OCI-LY3 (cell line): ENCODE measurements at regions not wholly inside any gene's neighbourhood (a gene's known extent, or its start where the extent isn't known, plus 50 kb on each side); places are given as distances from the start of the nearest gene placed in this dataset.

Experiments used
- CTCF ChIP-seq: fragments of 200-600, 300-600 bp; sonication (generic); IDR thresholded peaks from 2 replicates; pipeline ENCODE4 v1.5.1; 2014; ENCODE audit warnings: antibody characterized with exemption, low read length, low read depth
- EZH2phosphoT487 ChIP-seq: fragments of 200-600 bp; shearing (Covaris generic); IDR thresholded peaks from 2 replicates; pipeline ENCODE4 v1.6.1; 2018; ENCODE audit warnings: antibody characterized with exemption, mixed run types, low read depth

- no peak for TF ChIP-seq CTCF
- TF ChIP-seq EZH2phosphoT487: no peak
These were observed 116.0 kb upstream of the TMEM18 start for GRCh38 chr2:793236-793635.
